Activated CD4-positive, alpha-beta T cell treated with anti-CD3 and anti-CD28 coated beads, Interleukin-10, Interleukin-2, amounts not matched to agents 100 ng/mL and 50 ng/mL, durations not matched to agents 16 hours and 8 hours (primary cell): ENCODE measurements at regions not wholly inside any gene's neighbourhood (a gene's known extent, or its start where the extent isn't known, plus 50 kb on each side); places are given as distances from the start of the nearest gene placed in this dataset.
A peak's percentile ranks its signal among the peaks of the same experiment; 100 is the strongest.

Experiments used
- DNase-seq: peaks from one replicate; pipeline ENCODE4 v3.0.0-alpha.2; 2020

DNA sequence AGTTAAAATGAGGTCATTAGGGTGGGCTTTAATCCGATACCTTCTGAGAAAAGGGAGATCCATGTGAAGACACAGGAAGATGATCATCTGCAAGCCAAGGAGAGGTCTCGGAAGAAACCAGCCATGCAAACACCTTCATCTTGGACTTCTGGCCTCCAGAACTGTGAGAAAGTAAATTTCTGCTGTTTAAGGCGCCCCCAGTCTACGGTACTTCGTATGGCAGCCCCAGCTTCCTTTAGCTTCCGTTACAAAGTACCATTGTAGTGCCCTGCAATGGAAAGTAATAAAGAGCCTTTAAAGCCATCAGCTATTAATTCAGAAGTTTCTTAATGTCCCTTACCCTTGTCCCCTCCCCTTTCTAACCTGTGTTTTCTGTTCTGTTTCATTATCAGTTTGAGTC lies 308.1 kb downstream of the AACS start:
- DNase-seq, result no peak

DNA sequence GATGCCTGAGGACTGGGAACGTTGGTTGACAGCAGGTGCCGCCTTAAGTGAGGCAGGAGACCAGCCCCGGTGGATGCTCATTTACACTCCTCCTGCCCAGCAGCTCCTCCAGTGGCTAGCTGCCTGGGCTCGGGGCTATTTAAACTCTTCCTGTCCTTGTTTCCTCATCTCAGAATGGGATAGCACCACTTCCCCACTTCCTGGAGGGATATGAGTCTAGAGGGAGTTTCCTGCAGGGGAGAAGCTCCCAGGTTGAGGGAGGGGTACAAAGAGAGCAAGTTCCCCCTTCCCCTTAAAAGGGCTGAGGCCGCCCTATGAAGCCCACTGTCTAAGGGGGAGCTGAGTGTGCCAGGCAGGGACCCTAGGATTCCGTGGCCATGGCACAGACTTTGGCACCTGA lies 311.2 kb downstream of the AACS start:
- no peak for DNase-seq

DNA sequence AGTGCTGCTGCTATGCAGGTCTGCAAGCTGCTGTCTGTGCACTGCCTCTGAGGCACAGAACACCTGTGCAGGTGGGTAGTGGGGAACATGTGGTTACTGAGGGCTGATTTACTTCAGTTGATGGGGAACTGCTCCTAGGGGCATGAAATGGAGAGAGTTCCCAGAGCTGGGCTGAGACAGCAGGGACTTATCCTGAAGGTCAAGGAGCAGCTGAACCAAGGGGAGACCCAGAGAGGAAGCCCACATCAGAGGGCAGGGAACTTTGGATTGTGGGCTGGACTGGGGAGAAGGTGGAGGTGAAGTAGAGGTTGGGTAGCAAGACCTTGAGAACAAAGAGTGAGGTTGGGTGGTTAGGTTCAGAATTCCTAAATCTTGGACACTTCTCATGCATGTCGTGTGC lies 311.9 kb downstream of the AACS start:
- no peak for DNase-seq

DNA sequence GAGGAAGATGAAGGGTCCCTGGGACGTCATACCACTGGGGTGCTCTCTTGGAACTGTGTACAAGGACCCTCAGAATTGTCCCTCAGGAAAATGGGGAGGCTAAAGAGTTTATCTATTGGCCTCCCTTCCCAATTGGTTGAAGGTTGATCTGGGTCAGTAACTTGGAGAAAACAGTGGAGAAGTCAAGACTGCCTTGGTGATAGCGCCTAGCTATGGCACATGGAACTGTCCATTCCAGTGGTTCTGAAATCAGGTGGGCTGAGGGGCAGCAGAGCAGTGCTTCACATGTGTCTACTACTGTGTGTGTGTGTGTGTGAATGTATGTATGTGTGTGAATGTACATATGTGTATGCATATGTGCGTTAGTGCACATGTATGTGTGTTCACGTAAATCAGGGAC lies 316.1 kb downstream of the AACS start:
- no peak for DNase-seq

DNA sequence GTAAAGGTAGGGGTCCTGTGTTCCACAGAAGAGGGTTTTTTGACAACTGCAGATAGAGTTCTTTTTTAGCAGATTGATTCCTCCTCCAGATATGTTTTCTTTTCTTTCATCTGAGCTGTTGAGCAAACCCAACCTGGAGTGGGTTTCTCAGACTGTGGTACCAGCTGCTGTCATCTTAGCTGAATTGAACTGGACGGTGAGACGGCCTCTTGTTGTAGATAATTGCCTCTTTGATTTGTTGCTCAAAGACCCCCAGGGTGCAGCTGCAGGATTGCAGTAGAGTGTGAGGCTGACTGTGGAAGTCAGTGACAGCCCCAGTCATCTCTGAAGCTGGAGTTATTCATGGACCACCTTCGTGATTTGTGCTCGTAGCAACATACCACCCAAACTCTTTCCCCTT lies 317.7 kb downstream of the AACS start:
- DNase-seq, result no peak

DNA sequence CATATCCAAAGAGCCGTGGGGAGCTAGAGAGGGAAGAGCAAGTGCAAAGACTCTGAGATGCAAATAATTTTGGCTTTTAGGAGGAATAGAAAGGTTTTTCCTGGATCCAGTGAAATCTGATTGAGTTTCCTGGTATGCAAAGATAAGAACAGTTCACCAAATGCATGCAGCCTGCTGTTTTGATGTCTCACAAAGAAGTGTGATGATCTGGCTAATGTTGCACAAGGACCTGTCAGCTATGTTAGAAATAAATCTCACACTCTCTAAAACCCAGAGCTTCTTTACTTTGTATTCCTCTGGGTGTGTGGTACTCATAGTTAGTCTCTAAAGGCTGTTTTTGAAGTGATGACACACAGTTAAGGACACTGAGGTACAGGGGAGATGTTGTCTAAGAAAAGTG lies 321.4 kb downstream of the AACS start:
- DNase-seq, result no peak

DNA sequence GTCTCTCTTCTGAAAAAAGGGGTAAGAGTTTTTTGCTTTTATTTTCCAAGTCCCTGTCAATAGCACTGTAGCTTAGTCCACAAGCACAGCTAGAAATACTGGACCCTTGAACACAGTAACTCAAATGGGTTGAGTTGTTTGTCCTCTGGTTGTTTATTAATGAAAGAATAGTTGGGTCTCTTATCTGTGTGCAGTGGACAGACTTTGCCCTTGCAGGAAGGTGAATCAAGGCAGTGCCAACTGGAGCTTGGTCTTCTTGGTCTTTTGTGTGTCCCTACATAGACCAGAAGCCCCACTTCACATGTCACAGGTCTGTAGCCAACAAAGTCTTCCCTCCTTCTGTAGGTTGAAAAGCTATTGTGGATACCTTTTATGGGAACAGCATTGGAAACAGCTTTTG lies 322.0 kb downstream of the AACS start:
- DNase-seq, result no peak

DNA sequence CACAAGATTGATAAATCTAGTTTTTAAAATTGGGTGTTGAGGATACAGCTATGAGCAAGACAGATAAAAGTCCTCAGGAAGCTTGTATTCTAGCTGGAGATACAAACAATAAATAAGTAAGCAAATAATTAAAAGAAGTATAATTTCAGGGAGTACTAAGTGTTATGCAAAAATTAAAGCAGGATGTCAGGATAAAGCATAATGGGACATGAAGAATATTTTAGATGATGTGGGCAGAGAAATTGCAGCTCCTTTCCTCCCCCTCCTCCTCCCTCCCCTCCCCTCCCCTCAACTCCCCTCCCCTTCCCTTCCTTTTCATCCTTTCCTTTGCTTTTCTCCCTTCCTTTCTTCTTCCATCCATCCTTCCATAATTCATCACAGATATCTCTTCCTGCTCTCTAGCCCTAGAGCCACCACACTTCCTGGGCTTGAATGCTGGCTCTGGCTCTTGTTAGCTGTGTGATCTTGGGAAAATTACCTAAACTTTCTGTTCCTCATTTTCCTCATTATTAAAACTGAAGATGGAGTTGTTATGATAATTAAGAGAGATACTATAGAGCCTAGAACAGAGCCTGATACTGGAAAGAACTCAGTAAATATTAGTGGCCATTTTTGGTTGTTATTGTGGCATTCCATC lies 323.9 kb downstream of the AACS start:
- no peak for DNase-seq

DNA sequence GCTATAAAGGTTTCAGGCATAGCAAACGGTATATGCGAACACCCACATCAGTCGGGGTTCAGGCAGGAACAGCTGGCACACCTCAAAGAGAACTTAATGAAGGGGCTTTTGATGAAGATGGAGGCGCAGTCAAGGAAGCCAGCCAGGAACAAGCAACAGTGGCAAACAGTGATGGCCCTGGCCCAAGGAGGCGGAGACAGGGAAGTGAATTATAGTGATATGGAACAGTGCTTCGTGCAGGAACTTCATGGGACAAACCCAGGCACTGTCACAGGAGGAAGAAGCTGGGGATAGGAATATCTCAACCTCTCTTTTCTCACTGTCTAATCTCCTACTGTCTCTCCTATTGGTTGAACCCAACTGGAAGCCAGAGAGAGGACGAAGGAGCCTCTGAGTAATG lies 328.3 kb downstream of the AACS start:
- no peak for DNase-seq

DNA sequence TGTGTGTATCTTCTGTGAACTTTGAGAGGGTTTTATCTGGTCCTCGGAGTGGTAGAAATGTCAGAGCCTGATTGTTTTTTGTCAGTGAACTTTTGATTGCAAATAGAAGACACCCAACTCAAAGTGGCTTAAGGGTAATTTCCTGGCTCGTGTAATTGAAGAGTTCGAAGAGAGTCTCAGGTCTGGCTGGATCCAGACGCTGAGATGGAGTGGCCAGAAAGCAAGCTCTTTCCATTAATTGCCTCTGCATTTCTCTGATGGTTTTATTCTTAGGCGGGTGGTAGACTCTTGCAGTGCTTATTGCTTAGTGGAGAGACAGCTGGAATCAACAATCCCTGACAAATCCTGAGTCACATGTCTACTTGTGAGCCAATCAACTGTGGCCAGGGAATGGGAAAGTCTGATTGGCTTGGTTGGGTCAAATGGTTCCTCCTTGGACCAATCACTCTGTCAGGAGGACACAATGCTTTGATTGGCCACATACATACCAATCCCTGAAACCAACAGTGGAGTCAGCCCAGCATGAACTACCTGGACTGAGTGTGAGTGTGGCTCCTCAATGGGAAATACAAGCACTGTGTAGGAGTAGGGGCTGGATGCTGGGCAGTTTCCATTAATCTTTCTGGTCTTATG lies 330.5 kb downstream of the AACS start:
- DNase-seq, result no peak

DNA sequence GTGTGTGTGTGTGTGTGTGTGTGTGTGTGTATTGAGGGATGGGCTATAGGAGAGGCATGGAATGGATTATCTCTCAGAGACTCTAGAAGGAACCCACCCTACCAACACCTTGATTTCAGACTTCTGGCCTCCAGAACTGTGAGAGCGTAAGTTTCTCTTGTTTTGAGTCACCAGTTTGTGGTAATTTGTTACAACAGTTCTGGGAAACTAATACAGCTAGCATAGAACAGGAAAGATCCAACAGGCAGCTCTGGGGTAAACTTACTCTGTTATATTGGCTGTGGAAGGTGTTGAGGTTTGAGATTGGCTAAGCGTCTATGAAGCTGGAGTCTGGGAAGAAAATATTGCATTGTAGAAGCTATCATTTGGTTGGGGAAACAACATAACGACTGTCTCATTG lies 334.3 kb downstream of the AACS start:
- peak; percentile 58 for DNase-seq

DNA sequence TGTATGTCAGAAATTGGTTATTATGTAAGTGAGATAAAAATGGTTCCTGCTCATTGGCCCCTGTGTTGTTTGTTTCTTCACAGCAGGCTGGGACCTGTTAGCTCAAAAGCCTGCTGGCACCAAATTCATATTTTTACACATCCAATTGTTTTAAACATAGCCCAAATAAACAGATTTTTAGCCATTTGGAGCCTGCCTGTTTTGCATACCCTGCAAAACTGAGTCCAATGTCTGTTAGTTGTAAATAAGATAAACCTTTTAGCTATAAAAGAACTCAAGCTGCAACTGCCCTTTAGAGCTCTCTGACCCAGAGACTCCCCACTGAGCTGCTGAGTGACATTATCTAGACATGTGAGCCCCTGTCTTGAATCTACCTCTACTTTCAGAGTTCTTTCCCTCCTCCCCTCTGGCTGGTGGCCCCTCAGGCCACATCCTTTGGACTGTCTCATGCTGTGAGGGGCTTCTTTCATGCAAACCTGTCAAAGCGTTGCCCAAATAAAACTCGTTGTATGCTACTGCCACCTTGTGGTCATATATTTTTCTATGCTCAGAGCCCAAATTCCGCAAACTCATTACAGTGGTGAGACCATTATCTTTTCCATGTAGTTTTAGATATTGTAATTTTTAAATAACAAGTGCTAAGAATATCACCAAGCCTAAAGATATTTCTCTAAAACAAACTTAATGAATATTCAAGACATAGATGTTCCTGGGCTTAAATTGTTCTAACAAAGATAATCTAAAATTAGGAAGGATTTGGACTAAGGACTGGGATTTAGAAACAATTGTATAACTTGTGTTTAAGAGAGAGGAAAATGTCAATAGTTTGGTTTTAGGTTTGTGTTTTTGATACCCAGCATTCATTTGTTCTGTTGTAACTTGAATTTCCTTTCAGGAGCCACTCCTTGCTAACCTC lies 337.9 kb downstream of the AACS start:
- DNase-seq, result peak; percentile 48

DNA sequence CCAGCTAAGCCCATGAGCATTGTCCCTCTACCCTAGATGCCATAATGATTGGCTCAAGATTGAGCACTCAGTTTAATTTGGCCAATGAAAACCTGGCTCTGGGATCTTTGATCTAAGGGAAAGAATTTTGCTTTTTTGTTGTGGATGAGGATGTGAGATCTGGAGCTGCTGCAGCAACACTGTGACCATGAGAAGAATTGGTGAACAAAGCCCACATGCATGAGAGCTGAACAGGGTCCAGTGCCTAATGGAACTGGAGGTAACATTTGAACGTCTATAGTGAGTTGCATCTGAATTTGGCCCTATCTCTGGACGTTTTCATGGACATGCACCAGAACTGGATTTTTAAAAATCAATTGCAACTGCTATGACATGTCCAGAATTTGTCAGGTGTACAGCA lies 338.6 kb downstream of the AACS start:
- no peak for DNase-seq

DNA sequence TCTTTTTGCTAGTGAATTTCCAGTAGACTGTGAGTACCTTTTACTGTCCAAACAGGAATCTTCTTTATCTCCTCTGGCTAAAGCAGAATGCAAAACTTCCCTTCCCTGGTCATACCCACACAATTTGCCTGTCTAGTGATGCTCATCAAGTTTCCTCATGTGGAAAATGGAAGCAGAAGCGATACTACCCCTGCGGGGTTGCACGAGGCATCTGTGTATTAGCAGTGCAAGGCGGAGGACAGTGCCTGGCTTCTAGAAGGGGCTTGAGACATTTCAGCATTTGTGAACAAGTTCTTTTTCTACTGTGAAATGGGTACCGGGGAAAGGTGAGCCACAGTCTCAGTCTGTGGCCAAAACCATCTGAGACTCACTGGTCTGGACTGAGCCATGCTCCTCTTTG lies 340.9 kb downstream of the AACS start:
- DNase-seq, result no peak

DNA sequence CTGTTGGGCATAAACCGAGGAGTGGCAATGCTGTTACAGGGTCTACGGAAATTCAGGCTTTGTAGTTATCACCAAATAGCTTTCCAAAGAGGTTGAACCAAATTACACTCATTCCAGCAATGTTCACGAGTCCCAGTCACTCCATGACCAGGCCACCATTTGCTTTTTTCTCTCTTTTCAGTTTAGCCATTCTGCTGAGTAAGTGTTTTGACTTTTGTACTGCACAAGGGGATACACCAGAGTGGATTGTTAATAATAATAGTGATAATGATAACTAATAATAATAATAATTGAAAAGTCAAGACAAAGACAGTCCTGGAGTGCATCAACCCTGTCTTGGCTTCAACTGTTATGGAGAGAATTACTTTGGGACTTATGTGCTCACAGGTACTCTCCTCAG lies 343.5 kb downstream of the AACS start:
- no peak for DNase-seq

DNA sequence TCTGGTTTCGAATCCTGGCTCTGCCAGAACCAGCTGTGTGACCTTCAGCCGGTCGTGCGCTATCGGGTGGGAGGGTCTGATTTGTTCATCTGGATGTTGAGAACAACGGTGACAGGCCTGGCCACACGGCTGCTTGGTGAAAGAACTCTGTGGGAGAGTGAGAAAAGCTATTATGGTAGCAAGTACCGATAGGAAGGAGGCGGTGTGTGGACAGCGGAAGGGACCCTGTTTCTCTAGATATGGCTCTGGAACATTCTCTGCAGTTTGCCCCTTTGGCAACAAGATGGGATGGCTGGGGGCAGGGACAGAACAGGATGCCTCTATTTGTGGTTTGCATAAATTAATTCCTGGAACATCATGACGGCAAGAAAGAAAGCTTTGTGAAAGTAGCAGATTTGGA lies 347.3 kb downstream of the AACS start:
- DNase-seq, result no peak

DNA sequence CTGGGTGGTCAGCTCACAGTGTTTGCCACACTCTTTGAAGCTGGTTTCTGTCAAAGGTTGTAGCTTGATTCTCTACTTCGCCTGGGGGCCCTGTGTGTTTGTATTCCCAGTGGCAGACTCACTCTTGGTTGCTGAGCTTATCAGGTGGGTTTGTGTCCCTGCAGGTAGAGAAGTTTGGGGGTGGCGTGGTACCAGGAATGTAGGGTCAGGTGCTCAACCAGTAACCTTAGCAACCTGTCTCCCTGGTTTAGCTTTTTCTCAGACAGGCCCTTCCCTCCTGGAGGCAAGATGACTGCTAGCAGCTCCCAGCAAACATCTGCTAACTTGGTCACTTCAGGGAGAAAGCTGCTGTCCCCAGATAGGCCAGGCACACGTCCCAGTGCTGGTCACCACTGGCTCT lies 352.2 kb downstream of the AACS start:
- no peak for DNase-seq

DNA sequence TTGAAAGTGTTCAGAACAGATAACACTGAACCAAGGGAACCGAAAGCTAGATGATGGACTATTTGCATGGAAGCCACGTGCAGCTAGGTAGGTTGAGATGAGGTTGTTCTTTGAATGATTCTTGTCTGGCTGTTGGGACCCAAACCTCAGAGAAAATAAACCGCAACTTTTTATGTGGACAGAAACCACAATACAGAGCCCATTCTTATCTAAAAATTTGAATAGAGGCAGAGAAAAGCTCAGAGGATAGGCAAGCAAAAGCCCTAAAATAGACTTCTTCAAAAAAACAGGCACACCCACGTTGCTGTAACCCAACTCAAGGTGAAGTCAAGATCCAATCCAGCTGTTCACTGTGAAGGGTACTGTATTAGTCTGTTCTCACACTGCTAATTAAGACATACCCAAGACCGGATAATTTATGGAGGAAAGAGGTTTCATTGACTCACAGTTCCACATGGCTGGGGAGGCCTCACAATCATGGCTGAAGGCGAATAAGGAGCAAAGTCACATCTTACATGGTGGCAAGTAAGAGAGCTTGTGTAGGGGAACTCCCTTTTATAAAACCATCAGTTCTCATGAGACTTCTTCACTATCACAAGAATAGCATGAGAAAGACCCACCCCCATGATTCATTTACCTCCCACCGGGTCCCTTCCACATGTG lies 353.8 kb downstream of the AACS start:
- no peak for DNase-seq

DNA sequence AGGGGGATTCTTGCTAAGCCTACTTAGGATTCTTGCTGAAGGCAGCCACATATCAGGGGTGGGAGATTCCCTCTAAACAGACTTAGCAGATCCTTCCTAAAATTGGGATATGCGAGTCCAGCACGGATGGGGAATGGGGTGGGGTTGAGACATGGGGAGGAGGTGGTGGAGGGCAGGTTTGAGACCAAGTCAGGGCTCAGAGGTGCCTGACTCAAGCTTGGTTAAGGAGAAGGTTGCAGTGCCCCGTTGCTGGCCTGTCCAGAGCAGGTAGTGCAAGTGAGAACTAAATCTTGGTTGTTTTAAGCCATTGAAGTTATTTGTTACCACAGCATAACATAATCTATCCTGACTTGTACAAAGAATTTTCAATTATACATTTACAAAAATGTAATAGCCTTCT lies 359.7 kb downstream of the AACS start:
- DNase-seq, result no peak

DNA sequence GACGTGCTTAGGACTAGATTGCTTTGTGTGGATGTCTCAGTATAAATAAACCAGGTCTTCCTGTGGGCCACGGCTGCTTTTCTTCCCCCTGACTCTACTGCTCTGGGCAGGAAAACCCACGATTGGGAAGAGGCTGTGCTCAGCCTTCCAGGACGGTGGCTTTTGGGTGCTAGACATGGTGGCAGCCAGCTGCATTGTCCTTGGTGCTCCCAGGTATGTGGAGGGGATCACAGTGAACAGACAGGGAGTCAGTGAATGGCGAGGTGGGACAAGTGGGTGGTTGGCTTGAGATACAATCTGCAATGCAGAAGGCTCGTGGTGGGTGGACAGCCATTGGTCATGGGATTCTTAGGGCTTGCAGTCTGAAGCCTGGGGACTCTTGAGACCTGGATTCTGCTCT lies 366.3 kb downstream of the AACS start:
- DNase-seq, result no peak

DNA sequence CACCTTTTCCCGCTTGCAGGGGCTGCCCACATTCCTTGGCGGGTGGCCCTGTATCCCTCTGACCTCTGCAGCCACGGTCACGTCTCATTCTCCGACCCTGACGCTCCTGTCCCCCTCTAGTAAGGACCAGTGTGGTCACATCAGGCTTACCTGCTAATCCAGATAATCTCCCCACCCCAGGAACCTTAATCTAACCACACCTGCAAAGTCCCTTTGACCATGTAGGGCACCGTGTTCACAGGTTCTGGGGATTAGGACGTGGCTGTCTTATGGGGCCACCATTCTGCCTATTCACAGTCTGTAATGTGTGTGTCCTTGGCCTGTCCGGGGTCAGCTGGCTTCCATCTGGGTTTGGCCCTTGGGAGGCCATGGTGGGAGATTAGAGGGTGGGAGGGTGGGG lies 368.9 kb downstream of the AACS start:
- DNase-seq, result no peak

DNA sequence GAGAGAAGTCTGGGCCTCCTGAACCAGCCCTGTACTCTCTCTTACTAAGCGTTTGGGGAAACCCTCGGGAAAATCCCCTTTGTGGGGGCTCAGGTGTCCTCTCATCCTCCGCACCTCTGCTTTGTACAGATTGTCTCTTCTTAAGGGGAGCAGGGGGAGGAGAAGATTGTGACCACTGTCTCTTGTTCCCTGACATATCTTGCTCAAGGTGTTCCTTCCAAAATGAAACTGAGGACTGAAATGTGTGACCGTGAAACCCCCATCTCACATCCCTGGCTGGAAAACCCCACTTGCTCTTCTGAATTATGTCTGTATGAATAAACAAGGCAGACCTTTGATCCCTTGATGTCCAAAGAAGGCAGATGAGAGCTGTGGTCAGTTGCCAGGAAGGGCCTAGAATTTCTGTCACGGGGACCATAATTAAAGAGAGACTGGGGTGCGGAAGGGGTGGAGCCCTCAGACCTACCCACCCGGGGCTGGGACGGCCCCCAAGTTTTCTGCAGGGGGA lies 369.8 kb downstream of the AACS start:
- no peak for DNase-seq

DNA sequence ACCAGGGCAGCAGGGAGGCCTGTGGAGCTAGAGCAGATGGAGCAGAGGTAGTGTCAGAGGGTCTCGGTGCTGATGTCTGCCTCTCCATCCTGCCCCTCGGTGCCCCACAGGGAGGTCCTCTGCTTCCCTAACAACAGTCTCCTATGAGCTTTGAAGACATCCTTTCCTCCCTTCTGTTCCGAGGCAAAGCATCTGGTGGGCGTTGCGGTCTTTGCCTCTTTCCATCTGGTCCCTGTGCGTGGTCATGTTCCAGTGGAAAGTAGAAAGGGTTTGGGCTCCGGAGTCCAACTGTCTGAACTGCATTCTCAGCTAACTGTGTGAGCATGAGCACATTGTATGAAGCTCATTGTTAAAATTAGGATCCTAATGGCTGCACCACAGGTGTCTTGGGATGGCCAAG lies 370.6 kb downstream of the AACS start:
- no peak for DNase-seq

DNA sequence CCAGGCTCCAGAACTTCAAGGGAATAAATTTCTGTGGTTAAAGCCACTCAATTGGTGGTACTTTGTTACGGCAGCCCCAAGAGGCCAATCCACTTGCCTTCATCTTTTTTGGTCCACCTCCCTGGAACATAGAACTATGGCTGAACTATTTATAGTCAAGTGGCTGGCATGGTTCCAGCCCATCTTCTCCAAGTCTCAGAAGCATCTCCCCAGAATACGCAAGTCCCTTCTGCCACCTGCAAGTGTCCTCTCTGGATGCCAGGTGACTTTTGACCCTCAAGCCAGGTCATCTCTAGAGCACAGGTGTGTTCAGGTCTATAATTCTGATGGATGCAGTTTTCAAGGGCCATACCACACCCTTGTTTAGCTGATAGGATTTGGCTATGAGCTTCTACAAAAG lies 371.5 kb downstream of the AACS start:
- no peak for DNase-seq
